ENCODE measurements at regions not wholly inside any gene's neighbourhood (a gene's known extent, or its start where the extent isn't known, plus 50 kb on each side); places are given as distances from the start of the nearest gene placed in this dataset.
A peak's percentile ranks its signal among the peaks of the same experiment; 100 is the strongest.

GRCh38 chr5:124647352-124647751 lies 99.1 kb downstream of the ZNF608 start:
- Mint-ChIP-seq H3K9me3 (no peaks in the 10 kb centered on the region), H3K27me3 (peaks cover 5% of the 10 kb centered on the region), H3K4me1 (peaks cover 42% of the 10 kb centered on the region), H3K27ac (peak overlapping the region; percentile 22), H3K4me3 (no peak overlapping the region), H3K36me3 (peaks cover 11% of the 10 kb centered on the region)
- ATAC-seq (ENCODE audit: low read depth) (no peak), DNase-seq (ENCODE audit: low spot score in 2 of 2) (no peak)

- ATAC-seq (ENCODE audit: low read depth), result no peak
- no peak overlapping the region for H3K27ac Mint-ChIP-seq
- H3K27me3 Mint-ChIP-seq, result peaks cover 5% of the 10 kb centered on the region
- H3K4me3 Mint-ChIP-seq, result no peak overlapping the region
- peaks cover 36% of the 10 kb centered on the region for H3K4me1 Mint-ChIP-seq
- H3K36me3 Mint-ChIP-seq, result peaks cover 18% of the 10 kb centered on the region
- no peak for DNase-seq (ENCODE audit: low spot score in 2 of 2)
- no peaks in the 10 kb centered on the region for H3K9me3 Mint-ChIP-seq
These were observed 101.0 kb downstream of the ZNF608 start for GRCh38 chr5:124645396-124645795.

GRCh38 chr5:124644582-124644981 lies 101.9 kb downstream of the ZNF608 start:
- no peak for ATAC-seq (ENCODE audit: low read depth)
- Mint-ChIP-seq H3K27me3 (peaks cover 5% of the 10 kb centered on the region), H3K9me3 (no peaks in the 10 kb centered on the region), H3K4me3 (no peak overlapping the region), H3K4me1 (peaks cover 29% of the 10 kb centered on the region), H3K36me3 (peaks cover 21% of the 10 kb centered on the region), H3K27ac (no peak overlapping the region)
- no peak for DNase-seq (ENCODE audit: low spot score in 2 of 2)

- DNase-seq (ENCODE audit: low spot score in 2 of 2) (no peak), ATAC-seq (ENCODE audit: low read depth) (no peak)
- peaks cover 24% of the 10 kb centered on the region for H3K36me3 Mint-ChIP-seq
- H3K4me3 Mint-ChIP-seq, result no peak overlapping the region
- H3K27ac Mint-ChIP-seq, result no peak overlapping the region
- H3K9me3 Mint-ChIP-seq, result no peaks in the 10 kb centered on the region
- H3K4me1 Mint-ChIP-seq, result peaks cover 27% of the 10 kb centered on the region
- H3K27me3 Mint-ChIP-seq, result peaks cover 5% of the 10 kb centered on the region
These were observed 102.3 kb downstream of the ZNF608 start for GRCh38 chr5:124644138-124644537.

- Mint-ChIP-seq H3K4me1 (peaks cover 22% of the 10 kb centered on the region), H3K36me3 (peaks cover 23% of the 10 kb centered on the region), H3K27ac (no peak overlapping the region), H3K4me3 (no peak overlapping the region), H3K27me3 (peaks cover 5% of the 10 kb centered on the region), H3K9me3 (no peaks in the 10 kb centered on the region)
- ATAC-seq (ENCODE audit: low read depth), result no peak
- DNase-seq (ENCODE audit: low spot score in 2 of 2), result no peak
These were observed 103.1 kb downstream of the ZNF608 start for GRCh38 chr5:124643336-124643735.

- Mint-ChIP-seq H3K27ac (no peak overlapping the region), H3K9me3 (no peaks in the 10 kb centered on the region), H3K36me3 (peaks cover 16% of the 10 kb centered on the region), H3K27me3 (peaks cover 1% of the 10 kb centered on the region), H3K4me1 (peaks cover 14% of the 10 kb centered on the region), H3K4me3 (no peak overlapping the region)
- no peak for ATAC-seq (ENCODE audit: low read depth)
- DNase-seq (ENCODE audit: low spot score in 2 of 2), result no peak
These were observed 104.3 kb downstream of the ZNF608 start for GRCh38 chr5:124642151-124642550.

- no peaks in the 10 kb centered on the region for H3K27me3 Mint-ChIP-seq
- H3K4me3 Mint-ChIP-seq, result no peak overlapping the region
- no peak overlapping the region for H3K27ac Mint-ChIP-seq
- H3K9me3 Mint-ChIP-seq, result no peaks in the 10 kb centered on the region
- no peak for DNase-seq (ENCODE audit: low spot score in 2 of 2)
- no peak for ATAC-seq (ENCODE audit: low read depth)
- H3K36me3 Mint-ChIP-seq, result peaks cover 13% of the 10 kb centered on the region
- peaks cover 6% of the 10 kb centered on the region for H3K4me1 Mint-ChIP-seq
These were observed 105.2 kb downstream of the ZNF608 start for GRCh38 chr5:124641154-124641792.

- Mint-ChIP-seq H3K9me3 (no peaks in the 10 kb centered on the region), H3K27ac (no peak overlapping the region), H3K36me3 (peaks cover 13% of the 10 kb centered on the region), H3K4me1 (no peaks in the 10 kb centered on the region), H3K4me3 (no peak overlapping the region), H3K27me3 (no peaks in the 10 kb centered on the region)
- DNase-seq (ENCODE audit: low spot score in 2 of 2), result no peak
- no peak for ATAC-seq (ENCODE audit: low read depth)
These were observed 107.3 kb downstream of the ZNF608 start for GRCh38 chr5:124639095-124639665.

GRCh38 chr5:124637011-124637410 lies 109.4 kb downstream of the ZNF608 start:
- ATAC-seq (ENCODE audit: low read depth) (no peak), DNase-seq (ENCODE audit: low spot score in 2 of 2) (no peak)
- Mint-ChIP-seq H3K36me3 (peaks cover 15% of the 10 kb centered on the region), H3K27me3 (no peaks in the 10 kb centered on the region), H3K4me3 (no peak overlapping the region), H3K4me1 (no peaks in the 10 kb centered on the region), H3K9me3 (no peaks in the 10 kb centered on the region), H3K27ac (no peak overlapping the region)

GRCh38 chr5:124634741-124635323 lies 111.6 kb downstream of the ZNF608 start:
- Mint-ChIP-seq H3K27ac (no peak overlapping the region), H3K4me3 (no peak overlapping the region), H3K27me3 (no peaks in the 10 kb centered on the region), H3K9me3 (no peaks in the 10 kb centered on the region), H3K4me1 (no peaks in the 10 kb centered on the region), H3K36me3 (peaks cover 5% of the 10 kb centered on the region)
- ATAC-seq (ENCODE audit: low read depth) (no peak), DNase-seq (ENCODE audit: low spot score in 2 of 2) (no peak)

GRCh38 chr5:124634228-124634739 lies 112.2 kb downstream of the ZNF608 start:
- Mint-ChIP-seq H3K4me1 (no peaks in the 10 kb centered on the region), H3K4me3 (no peak overlapping the region), H3K27me3 (no peaks in the 10 kb centered on the region), H3K36me3 (peaks cover 2% of the 10 kb centered on the region), H3K9me3 (no peaks in the 10 kb centered on the region), H3K27ac (no peak overlapping the region)
- no peak for DNase-seq (ENCODE audit: low spot score in 2 of 2)
- ATAC-seq (ENCODE audit: low read depth), result no peak

GRCh38 chr5:124633209-124633608 lies 113.2 kb downstream of the ZNF608 start:
- no peak overlapping the region for H3K27ac Mint-ChIP-seq
- H3K27me3 Mint-ChIP-seq, result no peaks in the 10 kb centered on the region
- H3K36me3 Mint-ChIP-seq, result peaks cover 2% of the 10 kb centered on the region
- H3K9me3 Mint-ChIP-seq, result no peaks in the 10 kb centered on the region
- ATAC-seq (ENCODE audit: low read depth) (no peak), DNase-seq (ENCODE audit: low spot score in 2 of 2) (no peak)
- no peak overlapping the region for H3K4me3 Mint-ChIP-seq
- no peaks in the 10 kb centered on the region for H3K4me1 Mint-ChIP-seq

- ATAC-seq (ENCODE audit: low read depth) (no peak), DNase-seq (ENCODE audit: low spot score in 2 of 2) (no peak)
- H3K9me3 Mint-ChIP-seq, result no peaks in the 10 kb centered on the region
- H3K27me3 Mint-ChIP-seq, result no peaks in the 10 kb centered on the region
- H3K36me3 Mint-ChIP-seq, result peaks cover 2% of the 10 kb centered on the region
- H3K4me3 Mint-ChIP-seq, result no peak overlapping the region
- H3K27ac Mint-ChIP-seq, result no peak overlapping the region
- H3K4me1 Mint-ChIP-seq, result no peaks in the 10 kb centered on the region
These were observed 114.4 kb downstream of the ZNF608 start for GRCh38 chr5:124631874-124632550.
